Skeletal muscle satellite cell (primary cell): ENCODE measurements at regions not wholly inside any gene's neighbourhood (a gene's known extent, or its start where the extent isn't known, plus 50 kb on each side); places are given as distances from the start of the nearest gene placed in this dataset.
"Not testable (repeated sequence)": the region's sequence is repeated elsewhere in the genome, so short reads cannot be mapped to it uniquely, and the experiment has no call there.

Experiments
- H3K27me3 ChIP-seq: 2 replicates; pipeline ENCODE4 v1.7.0; 2013; ENCODE audit warnings: low read length; ENCODE audit not compliant: control insufficient read depth, insufficient read depth
- H3K36me3 ChIP-seq: 2 replicates; pipeline ENCODE4 v1.7.0; 2013; ENCODE audit warnings: mild to moderate bottlenecking, control low read depth, low read length; ENCODE audit not compliant: insufficient read depth
- H3K4me1 ChIP-seq: 2 replicates; pipeline ENCODE4 v1.7.0; 2013; ENCODE audit warnings: low read length; ENCODE audit not compliant: control insufficient read depth, insufficient read depth
- H3K4me2 ChIP-seq: 2 replicates; pipeline ENCODE4 v1.7.0; 2013; ENCODE audit warnings: mild to moderate bottlenecking, low read length
- H3K4me3 ChIP-seq: 2 replicates; pipeline ENCODE4 v1.7.0; 2013; ENCODE audit warnings: low read length
- H3K9ac ChIP-seq: 2 replicates; pipeline ENCODE4 v1.7.0; 2013; ENCODE audit warnings: mild to moderate bottlenecking, low read depth, low read length, moderate library complexity
- H3K9me3 ChIP-seq: replicated peaks from 2 replicates; pipeline ENCODE4 v1.7.0; 2013; ENCODE audit warnings: mild to moderate bottlenecking, control low read depth, low read length

DNA sequence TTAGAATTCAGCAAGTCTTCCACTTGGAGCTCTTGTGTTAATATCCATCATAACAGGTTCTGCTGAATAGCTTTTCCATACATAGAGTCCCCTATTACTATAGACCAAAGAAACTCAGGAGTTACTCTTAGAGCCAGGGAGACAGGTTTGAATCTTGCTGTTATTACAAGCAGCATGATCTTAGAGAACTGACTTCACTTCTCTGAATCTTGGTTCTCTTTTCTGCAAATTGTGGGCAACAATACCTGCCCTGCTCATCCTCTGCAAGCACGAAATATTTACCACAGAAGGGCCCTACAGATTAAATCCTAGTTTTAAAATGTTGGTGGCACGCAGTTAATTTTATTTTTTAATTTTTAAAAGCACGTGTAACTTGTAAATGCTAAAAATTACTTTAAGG is 111.7 kb downstream of the TLR4 start:
- no peaks in the 10 kb centered on the region for H3K9me3 ChIP-seq
- no peaks in the 10 kb centered on the region for H3K4me1 ChIP-seq
- H3K27me3 ChIP-seq = no peaks in the 10 kb centered on the region
- no peak overlapping the region for H3K4me2 ChIP-seq
- H3K4me3 ChIP-seq = no peak overlapping the region
- no peaks in the 10 kb centered on the region for H3K36me3 ChIP-seq
- no peak overlapping the region for H3K9ac ChIP-seq

DNA sequence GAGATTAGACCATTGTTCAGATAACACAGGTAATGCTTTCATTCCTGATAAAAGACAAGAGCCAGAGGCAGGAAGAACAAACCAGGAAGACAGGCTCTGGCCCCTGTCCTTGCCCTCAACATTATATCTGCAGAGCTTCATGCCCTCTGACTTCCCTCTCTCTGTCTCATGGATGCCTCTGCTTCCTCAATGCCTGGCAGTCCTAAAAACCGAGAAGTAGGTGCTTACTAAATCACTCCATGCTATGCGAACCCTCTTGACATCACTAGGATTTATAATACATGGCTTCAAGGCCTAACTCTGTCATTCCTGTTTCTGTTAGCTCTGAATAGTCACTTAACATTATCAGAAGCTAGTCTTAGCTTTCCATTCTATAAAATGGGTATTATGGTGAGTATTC is 117.8 kb downstream of the TLR4 start:
- H3K9me3 ChIP-seq = no peaks in the 10 kb centered on the region
- no peak overlapping the region for H3K4me3 ChIP-seq
- H3K4me1 ChIP-seq = no peaks in the 10 kb centered on the region

DNA sequence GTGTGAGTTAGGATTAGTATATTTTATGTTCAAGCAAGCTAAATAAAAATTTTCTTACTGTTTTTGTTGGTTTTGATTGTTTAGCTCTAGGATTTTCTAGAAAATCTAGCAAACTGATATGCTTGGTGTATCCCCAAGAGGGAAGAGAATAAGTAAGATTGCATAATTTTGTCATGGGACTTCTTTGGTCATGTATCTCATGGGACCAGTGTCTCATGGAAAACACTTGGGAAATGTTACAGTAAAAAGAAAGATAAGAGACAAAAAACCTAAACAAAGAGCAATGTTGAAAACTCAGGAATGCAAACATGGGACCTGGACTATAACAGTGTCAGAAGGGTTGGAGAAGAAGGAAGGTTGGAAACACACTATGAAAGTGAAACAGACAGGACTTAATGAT is 119.4 kb downstream of the TLR4 start:
- Histone ChIP-seq H3K9me3 (no peaks in the 10 kb centered on the region), H3K9ac (no peak overlapping the region), H3K4me3 (no peak overlapping the region), H3K36me3 (no peaks in the 10 kb centered on the region), H3K27me3 (no peaks in the 10 kb centered on the region), H3K4me2 (no peak overlapping the region), H3K4me1 (no peaks in the 10 kb centered on the region)

More for the DNA sequence above, 117.8 kb downstream of the TLR4 start:
- Histone ChIP-seq H3K27me3 (no peaks in the 10 kb centered on the region), H3K4me2 (no peak overlapping the region), H3K36me3 (no peaks in the 10 kb centered on the region), H3K9ac (no peak overlapping the region)

DNA sequence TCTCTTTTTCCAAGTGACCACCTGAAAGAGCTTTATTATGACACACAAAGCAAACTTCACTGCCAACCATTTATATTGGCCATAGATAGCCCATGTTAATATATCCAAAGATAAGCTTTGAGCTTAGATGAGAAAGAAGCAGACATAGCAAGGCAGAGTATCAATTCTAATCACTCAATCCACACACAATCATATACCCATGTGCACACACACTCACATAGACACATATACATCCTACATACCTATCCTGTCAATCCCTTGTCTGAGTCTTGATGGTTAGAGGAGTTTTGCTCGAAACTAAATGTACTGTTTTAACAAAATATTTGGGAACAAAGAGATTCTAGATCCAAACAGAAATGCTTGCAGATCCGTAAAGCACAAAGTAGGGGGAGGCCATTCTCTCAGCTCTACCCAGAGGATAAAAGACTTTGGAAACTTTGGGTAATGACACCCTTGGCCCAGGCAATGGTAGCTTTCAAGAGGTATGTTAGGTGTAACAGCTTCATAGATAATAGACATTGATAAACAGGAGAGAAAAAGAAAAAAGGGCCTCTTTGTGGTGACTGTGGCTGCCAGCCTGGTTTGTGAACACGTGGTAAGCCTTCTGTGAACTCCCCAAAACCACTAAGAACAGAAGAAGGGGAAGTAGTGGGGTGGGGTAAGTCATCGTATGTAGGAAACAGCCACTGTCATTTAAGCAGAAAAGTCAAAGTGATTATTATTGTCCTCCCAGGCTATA is 121.6 kb downstream of the TLR4 start:
- H3K4me2 ChIP-seq = no peak overlapping the region
- H3K9me3 ChIP-seq = no peaks in the 10 kb centered on the region
- H3K4me1 ChIP-seq = no peaks in the 10 kb centered on the region
- H3K9ac ChIP-seq = no peak overlapping the region
- H3K36me3 ChIP-seq = no peaks in the 10 kb centered on the region
- no peak overlapping the region for H3K4me3 ChIP-seq
- H3K27me3 ChIP-seq = no peaks in the 10 kb centered on the region

DNA sequence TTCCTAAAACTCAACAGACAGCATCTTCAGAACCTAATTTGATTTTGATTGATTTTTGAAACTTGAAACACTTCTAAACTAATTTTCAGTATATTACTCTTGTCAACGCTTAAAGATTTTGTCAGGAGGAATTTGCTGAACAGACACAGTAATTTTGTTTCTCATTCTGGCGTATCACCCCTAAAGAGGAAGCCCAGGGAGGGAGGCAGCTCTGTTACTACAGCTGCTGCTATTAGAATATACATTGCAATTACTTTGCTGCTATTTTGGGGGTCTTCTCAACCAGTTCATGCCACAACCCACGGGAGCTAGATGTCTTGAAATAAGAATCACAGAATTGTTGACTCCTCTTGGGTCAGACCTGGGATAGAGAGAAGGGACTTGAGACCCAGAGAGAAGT is 122.6 kb downstream of the TLR4 start:
- Histone ChIP-seq H3K4me3 (no peak overlapping the region), H3K4me2 (no peak overlapping the region), H3K4me1 (no peaks in the 10 kb centered on the region), H3K9me3 (no peaks in the 10 kb centered on the region), H3K36me3 (no peaks in the 10 kb centered on the region), H3K9ac (no peak overlapping the region), H3K27me3 (no peaks in the 10 kb centered on the region)

DNA sequence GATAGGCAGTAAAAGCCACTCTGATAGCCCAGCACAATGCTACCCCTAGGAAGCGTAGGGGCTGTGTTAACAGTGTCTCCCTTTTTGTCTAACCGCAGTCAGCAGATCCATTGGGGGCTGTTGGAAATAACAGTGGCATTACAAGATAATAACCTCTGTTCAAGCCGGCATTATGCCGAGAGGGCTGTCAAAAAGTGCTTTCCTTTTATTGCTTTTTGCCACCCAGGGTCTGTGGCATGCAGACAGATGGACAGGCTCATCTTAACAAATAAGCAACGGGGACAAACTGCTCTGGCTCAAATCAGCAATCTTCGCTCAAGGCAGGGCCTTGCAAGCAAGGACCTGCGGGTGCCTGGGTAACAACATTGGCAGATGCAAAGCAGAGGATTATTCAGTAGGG is 123.3 kb downstream of the TLR4 start:
- Histone ChIP-seq H3K4me2 (no peak overlapping the region), H3K27me3 (no peaks in the 10 kb centered on the region), H3K9ac (no peak overlapping the region), H3K4me1 (no peaks in the 10 kb centered on the region), H3K4me3 (no peak overlapping the region), H3K9me3 (no peaks in the 10 kb centered on the region), H3K36me3 (no peaks in the 10 kb centered on the region)

DNA sequence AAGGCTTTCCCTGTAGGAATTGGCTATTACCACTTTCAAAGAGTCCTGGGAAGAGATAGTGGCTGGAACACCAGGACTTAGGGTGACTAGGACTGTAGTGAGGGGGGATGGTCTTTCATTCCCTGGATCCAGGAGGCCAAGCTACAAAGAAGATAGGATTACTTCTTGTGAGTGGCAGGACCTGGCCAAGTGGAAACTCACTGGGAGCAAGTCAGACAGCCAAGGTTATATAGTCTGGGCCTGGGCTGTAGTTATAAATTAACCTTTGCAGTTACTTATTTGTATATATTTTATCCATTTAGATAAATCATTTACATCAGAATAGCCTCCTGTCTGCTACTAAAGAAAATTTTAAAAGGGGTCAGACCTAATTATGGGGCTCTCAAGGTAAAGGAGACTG is 124.3 kb downstream of the TLR4 start:
- no peak overlapping the region for H3K4me2 ChIP-seq
- H3K36me3 ChIP-seq = no peaks in the 10 kb centered on the region
- H3K4me1 ChIP-seq = no peaks in the 10 kb centered on the region
- H3K9ac ChIP-seq = no peak overlapping the region
- no peaks in the 10 kb centered on the region for H3K9me3 ChIP-seq
- H3K27me3 ChIP-seq = no peaks in the 10 kb centered on the region
- H3K4me3 ChIP-seq = no peak overlapping the region

DNA sequence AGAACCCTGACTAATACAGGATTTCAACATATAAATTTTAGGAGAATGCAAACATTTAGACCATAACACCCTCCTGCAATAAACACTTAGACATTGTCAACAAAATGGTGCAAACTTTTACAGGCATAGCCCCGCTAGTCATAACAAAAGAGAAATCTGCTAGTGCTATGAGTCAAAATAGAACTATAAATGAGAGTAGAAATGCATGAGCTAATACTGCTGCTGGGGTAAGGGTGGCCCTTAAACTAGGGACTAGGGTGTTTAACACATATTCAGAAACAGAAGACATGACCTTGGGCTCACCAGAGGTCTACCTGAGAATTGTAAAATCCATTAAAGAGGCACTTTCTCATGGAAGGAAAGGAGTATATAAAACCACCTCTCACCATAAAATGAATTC is 131.6 kb downstream of the TLR4 start:
- Histone ChIP-seq H3K9ac (no peak overlapping the region), H3K9me3 (no peaks in the 10 kb centered on the region), H3K27me3 (no peaks in the 10 kb centered on the region), H3K4me3 (no peak overlapping the region), H3K4me1 (no peaks in the 10 kb centered on the region), H3K4me2 (no peak overlapping the region), H3K36me3 (no peaks in the 10 kb centered on the region)

DNA sequence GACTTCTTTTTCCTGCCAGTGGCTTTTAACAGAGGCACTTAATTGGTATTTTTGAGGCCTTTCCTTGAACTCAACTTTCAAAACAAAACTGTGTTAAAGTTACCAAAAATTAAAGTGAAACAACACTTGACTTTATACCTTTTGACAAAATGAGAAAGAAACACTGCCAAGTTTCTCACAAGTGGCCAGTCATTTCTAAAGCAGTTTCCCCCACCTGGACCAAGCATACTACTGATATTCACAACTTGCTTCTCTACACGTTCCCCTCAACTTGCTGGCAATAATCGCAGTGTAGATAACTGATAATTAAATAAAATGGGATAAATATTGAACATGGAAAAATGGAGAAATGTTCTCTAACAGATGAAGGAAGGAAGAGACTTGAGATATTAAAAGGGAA is 135.7 kb downstream of the TLR4 start:
- H3K9ac ChIP-seq = no peak overlapping the region
- H3K4me2 ChIP-seq = no peak overlapping the region
- H3K27me3 ChIP-seq = no peaks in the 10 kb centered on the region
- H3K36me3 ChIP-seq = no peaks in the 10 kb centered on the region
- no peaks in the 10 kb centered on the region for H3K4me1 ChIP-seq
- H3K4me3 ChIP-seq = no peak overlapping the region
- no peaks in the 10 kb centered on the region for H3K9me3 ChIP-seq

DNA sequence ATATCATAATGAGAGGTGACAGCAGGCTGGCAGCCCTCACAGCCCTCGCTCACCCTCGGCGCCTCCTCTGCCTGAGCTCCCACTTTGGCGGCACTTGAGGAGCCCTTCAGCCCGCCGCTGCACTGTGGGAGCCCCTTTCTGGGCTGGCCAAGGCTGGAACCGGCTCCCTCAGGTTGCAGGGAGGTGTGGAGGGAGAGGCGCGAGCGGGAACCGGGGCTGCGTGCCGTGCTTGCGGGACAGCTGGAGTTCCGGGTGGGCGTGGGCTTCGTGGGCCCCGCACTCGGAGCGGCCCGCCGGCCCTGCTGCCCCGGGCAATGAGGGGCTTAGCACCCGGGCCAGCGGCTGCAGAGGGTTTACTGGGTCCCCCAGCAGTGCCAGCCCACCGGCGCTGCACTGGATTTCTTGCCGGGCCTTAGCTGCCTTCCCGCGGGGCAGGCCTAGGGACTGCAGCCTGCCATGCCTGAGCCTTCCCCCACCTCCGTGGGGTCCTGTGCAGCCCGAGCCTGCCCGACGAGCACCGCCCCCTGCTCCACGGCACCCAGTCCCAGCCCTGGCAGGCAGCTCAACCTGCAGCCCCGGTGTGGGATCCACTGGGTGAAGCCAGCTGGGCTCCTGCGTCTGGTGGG is 147.7 kb downstream of the TLR4 start:
- H3K9ac ChIP-seq, H3K36me3 ChIP-seq, H3K9me3 ChIP-seq, H3K4me3 ChIP-seq, H3K27me3 ChIP-seq, H3K4me2 ChIP-seq, H3K4me1 ChIP-seq: not testable (repeated sequence)

DNA sequence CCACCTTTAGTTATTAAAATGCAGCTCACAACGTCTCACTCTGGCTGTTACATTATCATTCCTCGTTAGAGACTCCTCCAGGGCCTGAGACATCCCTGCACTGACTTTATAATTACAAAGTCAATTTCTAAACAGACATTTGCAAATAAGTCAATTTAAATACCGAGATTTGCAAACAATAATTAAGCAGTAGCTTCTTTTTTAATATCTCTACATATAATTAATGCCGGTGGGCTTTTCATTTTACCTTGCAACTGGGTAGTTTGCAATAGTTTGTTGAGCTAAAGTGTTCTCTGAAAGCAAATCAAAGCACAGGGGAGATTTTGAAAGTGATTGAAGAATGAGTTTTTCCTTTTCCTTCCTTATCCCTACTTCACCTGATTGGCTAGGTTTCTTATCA is 154.4 kb downstream of the TLR4 start:
- Histone ChIP-seq H3K36me3 (no peaks in the 10 kb centered on the region), H3K4me1 (no peaks in the 10 kb centered on the region), H3K9ac (no peak overlapping the region), H3K4me3 (no peak overlapping the region), H3K4me2 (no peak overlapping the region), H3K27me3 (no peaks in the 10 kb centered on the region), H3K9me3 (no peaks in the 10 kb centered on the region)

DNA sequence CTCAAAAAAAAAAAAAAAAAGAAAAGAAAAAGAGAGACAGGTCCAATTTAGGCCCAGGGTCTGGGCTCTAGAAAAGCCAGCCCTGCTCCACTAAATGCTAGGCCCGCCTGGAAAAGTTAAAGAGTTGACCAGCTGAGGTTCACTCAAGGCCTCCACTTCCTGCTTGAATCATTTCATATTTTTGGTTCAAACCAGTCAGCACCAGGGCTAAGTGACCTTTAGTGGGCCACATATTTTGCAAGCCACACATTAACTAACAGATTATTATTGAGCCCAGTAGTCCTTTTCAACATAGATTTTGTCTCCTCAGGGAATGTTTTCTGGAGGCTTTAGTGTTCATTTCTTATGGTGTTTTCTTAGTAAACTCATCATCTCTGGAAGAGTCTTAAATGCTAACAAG is 156.6 kb downstream of the TLR4 start:
- Histone ChIP-seq H3K4me3 (no peak overlapping the region), H3K4me1 (no peaks in the 10 kb centered on the region), H3K27me3 (no peaks in the 10 kb centered on the region), H3K9me3 (no peaks in the 10 kb centered on the region), H3K4me2 (no peak overlapping the region), H3K9ac (no peak overlapping the region), H3K36me3 (no peaks in the 10 kb centered on the region)
